Retinal pigment epithelial cell (primary cell): ENCODE measurements at regions not wholly inside any gene's neighbourhood (a gene's known extent, or its start where the extent isn't known, plus 50 kb on each side); places are given as distances from the start of the nearest gene placed in this dataset.

ENCODE experiments used
- DNase-seq: peaks from one replicate; pipeline ENCODE4 v3.0.0-alpha.2; 2010; ENCODE audit warnings: low read depth
- H3K4me3 ChIP-seq: 2 replicates; pipeline ENCODE4 v1.5.1; 2011; ENCODE audit warnings: mild to moderate bottlenecking, low read length, control low read depth, moderate library complexity
- CTCF ChIP-seq: conservative IDR thresholded peaks from 2 replicates; pipeline ENCODE4 v1.5.1; 2011; ENCODE audit warnings: low read depth, low read length, control low read depth, inconsistent platforms

GRCh38 chr3:20787005-20787404, 601.0 kb upstream of the SGO1 start:
- no peak for TF ChIP-seq CTCF
- H3K4me3 ChIP-seq: no peak overlapping the region
- no peak for DNase-seq

DNA sequence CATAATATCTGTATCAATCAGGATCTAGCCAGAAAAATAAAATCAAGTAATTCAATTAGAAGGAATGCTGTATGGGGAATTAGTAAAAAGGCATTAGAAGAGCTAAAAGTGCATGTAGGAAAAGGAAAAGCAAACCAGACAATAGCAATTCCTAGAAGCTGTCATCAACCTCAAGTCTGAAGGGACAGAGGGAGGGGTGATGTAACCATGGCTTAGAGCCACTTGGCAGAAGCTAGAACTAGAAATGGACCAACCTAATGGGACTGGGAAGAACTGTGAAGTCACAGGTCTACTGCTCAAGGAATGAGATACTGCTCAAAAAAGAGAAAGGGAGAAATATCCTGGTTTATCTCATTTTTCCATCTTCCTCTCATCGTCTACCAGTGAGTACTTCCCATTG, 590.7 kb upstream of the SGO1 start:
- H3K4me3 ChIP-seq: no peak overlapping the region
- DNase-seq: no peak
- no peak for TF ChIP-seq CTCF

DNA sequence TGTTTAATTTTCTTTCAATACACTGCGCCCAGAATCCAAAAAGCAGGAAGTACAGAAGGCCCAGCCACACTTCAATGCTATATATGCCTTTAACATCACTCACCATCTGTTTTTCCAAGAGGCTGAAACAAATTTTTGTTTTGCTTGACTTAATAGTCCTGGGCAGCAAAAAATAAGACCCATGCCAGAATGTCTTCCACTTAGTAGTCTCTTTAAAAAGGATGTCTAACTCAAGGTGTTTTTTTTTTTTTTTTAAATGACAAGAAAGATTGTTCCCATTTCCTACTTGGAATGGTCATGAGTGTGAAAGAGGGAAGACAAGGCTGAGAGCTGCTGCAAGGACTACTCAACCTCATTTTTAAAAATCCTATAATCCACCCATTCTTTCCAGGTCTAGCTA, 590.3 kb upstream of the SGO1 start:
- no peak for DNase-seq
- no peak for TF ChIP-seq CTCF
- no peak overlapping the region for H3K4me3 ChIP-seq

- no peak for TF ChIP-seq CTCF
- no peak for DNase-seq
- H3K4me3 ChIP-seq: no peak overlapping the region
Measured at GRCh38 chr3:20773320-20773984, 587.4 kb upstream of the SGO1 start.

DNA sequence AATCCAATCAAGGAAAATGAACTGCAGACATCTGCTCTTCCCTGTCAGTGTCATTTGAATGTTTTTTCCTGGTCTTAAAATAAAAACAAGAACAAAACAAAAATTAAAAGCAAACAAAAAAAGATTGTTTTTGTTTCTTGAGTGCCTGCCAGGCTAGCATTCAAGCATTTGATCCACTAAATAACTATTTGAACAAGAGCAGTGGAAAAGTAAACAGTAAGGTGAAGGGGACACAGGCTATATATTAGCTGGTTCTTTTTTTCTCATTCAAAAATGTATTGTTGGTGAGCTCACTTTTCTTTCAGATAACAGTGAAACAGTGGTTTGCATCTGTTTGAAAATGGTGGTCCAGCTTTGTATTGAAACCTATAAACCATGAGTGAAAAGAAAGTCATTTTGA, 586.9 kb upstream of the SGO1 start:
- no peak overlapping the region for H3K4me3 ChIP-seq
- no peak for DNase-seq
- TF ChIP-seq CTCF: no peak

- TF ChIP-seq CTCF: no peak
- no peak for DNase-seq
- no peak overlapping the region for H3K4me3 ChIP-seq
Measured at GRCh38 chr3:20769430-20769829, 583.4 kb upstream of the SGO1 start.

DNA sequence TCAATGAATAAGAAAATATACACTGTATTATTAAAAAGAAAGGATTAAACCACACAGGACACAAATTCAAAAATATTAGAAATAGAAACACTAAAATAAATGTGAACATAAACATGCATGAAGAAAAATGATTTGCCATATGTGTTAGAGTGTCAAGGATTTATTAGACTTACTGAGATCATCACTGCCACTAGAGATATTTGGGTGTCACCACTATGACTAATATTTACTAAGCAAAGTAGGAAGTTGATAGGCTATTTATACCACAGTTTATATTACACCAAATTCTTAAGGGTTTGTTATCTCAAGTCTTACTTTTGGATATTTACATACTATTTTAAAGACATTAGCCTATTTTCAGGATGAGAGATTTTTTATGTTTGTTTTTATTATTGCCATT, 575.0 kb upstream of the SGO1 start:
- H3K4me3 ChIP-seq: no peak overlapping the region
- no peak for DNase-seq
- TF ChIP-seq CTCF: no peak
